C4-2B (cell line): ENCODE measurements at regions not wholly inside any gene's neighbourhood (a gene's known extent, or its start where the extent isn't known, plus 50 kb on each side); places are given as distances from the start of the nearest gene placed in this dataset.

Source experiments
- ZFX ChIP-seq: fragments of 450-650 bp; IDR thresholded peaks from 2 replicates; pipeline ENCODE4 v1.6.1; 2017
- TF ChIP-seq, protein P1 (sequence below): fragments of 450-650 bp; conservative IDR thresholded peaks from 2 replicates; pipeline ENCODE4 v1.5.1; 2017; ENCODE audit warnings: mild to moderate bottlenecking

DNA sequence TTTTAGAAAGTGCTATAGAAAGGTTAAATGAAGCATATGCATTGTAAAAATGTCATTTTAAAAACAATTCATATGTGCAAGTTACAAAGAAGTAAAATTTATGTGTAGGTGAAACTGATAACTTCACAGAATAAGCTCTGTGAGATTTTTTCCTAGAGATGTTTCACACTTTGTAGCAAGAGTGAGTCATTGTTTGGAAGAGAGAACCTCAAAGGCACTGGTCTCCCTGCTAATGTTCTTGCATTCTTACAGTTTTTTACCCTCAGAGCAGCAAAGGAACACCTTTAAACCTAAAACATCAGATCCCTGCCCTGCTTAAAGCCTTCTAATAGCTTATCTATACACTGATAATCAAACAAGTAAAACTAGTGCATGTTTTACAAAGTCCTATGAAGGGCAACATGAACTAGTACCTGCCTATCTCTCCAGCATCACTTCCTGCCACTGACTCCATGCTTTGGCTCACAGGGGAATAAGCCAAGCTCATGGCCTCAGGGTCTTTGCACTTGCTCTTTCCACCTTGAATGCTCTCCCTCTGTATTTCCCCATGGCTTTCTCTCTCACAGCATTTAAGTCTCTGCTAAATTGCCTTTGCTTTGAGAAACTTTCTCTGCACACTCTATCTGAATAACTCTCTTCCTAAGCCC, 997.0 kb downstream of the GATA3 start:
- TF ChIP-seq, protein P1, sequence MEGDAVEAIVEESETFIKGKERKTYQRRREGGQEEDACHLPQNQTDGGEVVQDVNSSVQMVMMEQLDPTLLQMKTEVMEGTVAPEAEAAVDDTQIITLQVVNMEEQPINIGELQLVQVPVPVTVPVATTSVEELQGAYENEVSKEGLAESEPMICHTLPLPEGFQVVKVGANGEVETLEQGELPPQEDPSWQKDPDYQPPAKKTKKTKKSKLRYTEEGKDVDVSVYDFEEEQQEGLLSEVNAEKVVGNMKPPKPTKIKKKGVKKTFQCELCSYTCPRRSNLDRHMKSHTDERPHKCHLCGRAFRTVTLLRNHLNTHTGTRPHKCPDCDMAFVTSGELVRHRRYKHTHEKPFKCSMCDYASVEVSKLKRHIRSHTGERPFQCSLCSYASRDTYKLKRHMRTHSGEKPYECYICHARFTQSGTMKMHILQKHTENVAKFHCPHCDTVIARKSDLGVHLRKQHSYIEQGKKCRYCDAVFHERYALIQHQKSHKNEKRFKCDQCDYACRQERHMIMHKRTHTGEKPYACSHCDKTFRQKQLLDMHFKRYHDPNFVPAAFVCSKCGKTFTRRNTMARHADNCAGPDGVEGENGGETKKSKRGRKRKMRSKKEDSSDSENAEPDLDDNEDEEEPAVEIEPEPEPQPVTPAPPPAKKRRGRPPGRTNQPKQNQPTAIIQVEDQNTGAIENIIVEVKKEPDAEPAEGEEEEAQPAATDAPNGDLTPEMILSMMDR, result no peak
- TF ChIP-seq ZFX, result no peak
